Dermis blood vessel endothelial cell (primary cell): ENCODE measurements at regions not wholly inside any gene's neighbourhood (a gene's known extent, or its start where the extent isn't known, plus 50 kb on each side); places are given as distances from the start of the nearest gene placed in this dataset.

Experiments used
- DNase-seq: peaks from one replicate; pipeline ENCODE4 v3.0.0; 2010

- DNase-seq: no peak
Measured at GRCh38 chr4:187433141-187433540, 562.4 kb upstream of the ZFP42 start.

GRCh38 chr4:187436251-187436650 is 559.3 kb upstream of the ZFP42 start:
- no peak for DNase-seq

GRCh38 chr4:187444061-187444460 is 551.5 kb upstream of the ZFP42 start:
- no peak for DNase-seq

DNA sequence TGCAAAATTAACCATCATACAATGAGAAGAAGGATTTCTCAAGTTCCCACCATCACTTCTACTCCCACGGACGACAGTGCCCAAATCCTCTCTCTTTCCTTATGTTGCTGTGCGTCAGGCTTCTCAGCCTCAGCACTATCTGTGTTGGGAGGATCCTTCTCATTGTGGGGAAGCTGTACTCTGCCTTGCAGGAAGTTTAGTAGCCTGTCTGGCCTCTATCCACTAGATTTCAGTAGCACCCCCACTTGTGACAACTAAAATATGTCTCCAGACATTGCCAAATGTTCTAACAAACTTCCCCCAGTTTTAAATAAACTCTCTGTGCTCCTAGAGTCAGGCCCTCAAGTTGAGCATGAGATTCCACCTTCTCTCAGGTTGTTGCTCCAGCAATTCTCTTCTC is 545.9 kb upstream of the ZFP42 start:
- no peak for DNase-seq

DNA sequence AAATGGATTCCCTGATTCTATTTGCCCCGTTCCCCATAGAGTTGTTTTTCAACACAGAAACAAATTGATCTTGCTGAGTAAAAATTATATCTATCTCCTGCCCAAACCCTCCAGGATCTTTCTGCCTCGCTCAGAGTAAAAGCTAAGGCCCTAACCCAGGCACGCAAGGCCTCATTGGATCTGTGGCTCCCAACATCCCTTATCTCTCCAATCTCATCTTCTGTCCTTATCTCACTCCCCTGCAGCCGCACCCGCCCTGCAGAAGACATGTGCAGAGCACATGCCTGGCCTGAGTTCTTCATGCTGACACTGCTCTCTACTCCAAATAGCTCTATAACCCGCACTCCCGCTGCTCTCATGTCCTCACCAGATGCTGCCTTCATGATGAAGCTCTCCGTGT is 543.8 kb upstream of the ZFP42 start:
- DNase-seq: no peak

DNA sequence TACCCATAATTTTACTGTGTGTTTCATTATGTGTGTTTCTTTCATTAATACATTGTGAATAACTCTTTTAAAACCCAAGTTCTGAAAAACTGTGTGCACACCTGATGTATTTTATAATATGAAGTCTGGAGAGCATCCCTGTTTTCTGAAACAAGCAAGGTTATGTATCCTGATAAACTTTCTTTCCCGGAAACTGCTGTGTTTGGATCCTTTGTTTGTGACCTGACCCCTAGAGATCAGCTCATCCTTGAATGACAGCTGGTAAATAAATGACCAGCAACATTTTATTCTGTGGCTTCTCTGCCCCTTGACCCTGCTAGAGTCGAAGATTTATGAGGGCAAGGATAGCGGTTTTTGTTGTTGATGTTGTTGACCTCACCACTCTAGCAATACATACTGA is 535.6 kb upstream of the ZFP42 start:
- no peak for DNase-seq

DNA sequence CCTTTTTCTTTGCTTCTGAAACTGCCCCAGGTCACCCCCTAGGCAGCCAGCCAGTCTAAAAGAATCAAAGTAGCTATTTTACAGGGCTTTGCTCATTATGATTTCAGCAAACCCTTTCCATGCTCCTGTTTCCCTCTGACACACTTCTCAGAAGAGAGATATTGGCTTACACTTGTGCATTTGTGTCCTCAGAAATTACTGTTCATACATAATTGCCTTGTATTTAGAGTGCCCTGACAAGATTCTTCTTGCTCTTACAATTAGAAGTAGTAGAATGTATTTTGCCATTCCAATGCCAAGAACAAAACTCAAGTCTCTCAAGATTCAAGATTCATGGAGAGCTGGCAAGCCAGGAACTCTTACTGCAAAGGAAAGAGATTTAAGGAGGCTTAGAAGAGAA is 531.0 kb upstream of the ZFP42 start:
- DNase-seq: no peak

GRCh38 chr4:187467224-187467623 is 528.3 kb upstream of the ZFP42 start:
- no peak for DNase-seq

DNA sequence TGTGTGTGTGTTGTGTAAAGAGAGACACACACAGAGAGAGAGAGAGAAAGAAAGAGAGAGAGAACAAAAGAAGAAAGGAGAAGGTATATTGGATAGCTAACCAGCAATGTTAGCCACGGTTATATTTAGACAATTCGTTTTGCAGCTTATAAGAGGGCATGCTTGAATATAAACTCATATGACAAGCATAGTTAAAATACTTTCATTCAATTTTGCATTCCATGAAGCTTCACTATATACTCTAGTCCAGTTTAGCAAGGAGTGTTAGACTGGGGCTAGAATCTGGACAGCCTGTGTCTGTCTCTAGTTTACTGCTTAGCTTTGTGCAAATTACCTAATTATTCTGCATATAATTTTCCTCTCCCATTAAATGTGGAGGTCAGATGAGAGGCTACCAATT is 525.9 kb upstream of the ZFP42 start:
- DNase-seq: no peak

GRCh38 chr4:187470061-187470460 is 525.5 kb upstream of the ZFP42 start:
- no peak for DNase-seq

- DNase-seq: no peak
Measured at GRCh38 chr4:187474238-187474637, 521.3 kb upstream of the ZFP42 start.

DNA sequence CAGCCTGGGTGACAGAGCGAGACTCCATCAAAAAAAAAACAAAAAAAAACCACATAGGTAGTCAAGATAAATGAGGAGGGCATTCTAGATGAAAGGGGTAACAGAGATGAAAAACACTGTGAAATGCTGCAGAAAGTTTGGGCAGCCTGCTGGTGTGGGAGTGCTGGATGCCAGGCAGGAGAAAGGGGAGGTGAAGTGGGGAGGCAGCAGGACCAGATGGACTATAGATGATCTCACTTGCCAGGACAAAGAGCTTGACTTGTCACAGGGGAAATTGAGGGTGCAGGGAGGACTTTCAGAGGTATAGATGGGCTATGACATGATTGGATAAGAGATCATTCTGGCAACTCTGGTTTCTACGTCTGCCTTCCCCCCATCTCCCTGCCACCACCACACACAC is 519.7 kb upstream of the ZFP42 start:
- DNase-seq: no peak

GRCh38 chr4:187477224-187477623 is 518.3 kb upstream of the ZFP42 start:
- DNase-seq: no peak

- no peak for DNase-seq
Measured at GRCh38 chr4:187478292-187479140, 517.1 kb upstream of the ZFP42 start.

GRCh38 chr4:187479511-187479910 is 516.1 kb upstream of the ZFP42 start:
- DNase-seq: no peak

- no peak for DNase-seq
Measured at GRCh38 chr4:187480146-187481145, 515.1 kb upstream of the ZFP42 start.

GRCh38 chr4:187484186-187484585 is 511.4 kb upstream of the ZFP42 start:
- no peak for DNase-seq

GRCh38 chr4:187485676-187486075 is 509.9 kb upstream of the ZFP42 start:
- DNase-seq: no peak

DNA sequence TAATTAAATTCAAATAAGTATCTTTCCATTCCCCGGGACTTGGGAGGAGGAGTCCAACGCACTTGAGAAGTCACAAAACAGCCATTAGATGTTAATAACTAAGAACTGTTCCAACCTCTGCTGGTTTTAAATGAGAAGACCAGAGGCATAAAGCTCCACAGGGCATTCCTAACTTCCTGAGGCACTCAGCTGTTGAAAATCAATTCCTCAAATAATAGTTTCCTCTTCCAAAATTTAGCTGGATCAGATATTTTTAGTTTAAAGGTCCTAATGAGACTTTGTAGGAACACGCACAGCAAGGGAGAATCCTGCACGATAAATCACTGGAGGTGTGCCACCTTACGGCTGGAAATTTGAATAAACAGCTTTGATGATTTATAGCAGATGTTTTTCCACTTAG is 504.3 kb upstream of the ZFP42 start:
- DNase-seq: no peak

DNA sequence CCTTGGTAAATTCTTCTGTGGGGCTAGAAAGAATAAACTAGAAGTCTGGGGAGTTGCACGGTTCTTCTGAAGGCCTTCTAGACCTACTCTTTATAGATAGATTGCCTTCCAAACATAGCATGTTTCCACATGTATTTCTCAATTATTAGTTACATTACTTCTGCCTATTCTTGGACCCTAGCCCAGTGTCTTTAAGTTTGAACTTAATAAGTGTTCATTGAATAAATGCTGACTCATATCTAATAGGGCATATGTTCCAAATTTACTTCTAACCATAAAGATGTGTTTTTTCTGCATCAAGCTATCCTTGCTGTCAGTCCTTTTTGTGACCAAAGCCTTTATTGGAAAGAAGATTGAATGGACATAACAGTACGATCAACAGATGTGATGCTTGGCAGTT is 503.6 kb upstream of the ZFP42 start:
- DNase-seq: no peak

GRCh38 chr4:187493661-187494060 is 501.9 kb upstream of the ZFP42 start:
- no peak for DNase-seq

DNA sequence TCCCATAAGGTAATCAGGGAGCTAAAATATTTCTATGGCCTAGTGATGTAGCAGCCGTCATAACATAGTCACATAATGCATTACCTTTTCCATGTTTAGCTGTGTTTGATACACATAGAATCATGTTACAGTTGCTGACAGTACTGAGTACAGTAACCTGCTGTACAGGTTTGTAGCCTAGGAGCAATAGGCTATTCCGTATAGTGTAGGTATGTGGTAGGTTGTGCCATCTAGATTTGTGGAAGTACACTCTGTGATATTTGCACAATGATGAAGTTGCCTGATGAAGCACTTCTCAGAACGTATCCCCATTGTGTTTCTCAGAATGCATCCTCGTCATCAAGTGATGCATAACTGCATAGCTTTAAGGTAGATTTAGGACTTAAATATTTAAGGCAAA is 495.6 kb upstream of the ZFP42 start:
- DNase-seq: no peak

GRCh38 chr4:187500796-187501195 is 494.8 kb upstream of the ZFP42 start:
- no peak for DNase-seq

DNA sequence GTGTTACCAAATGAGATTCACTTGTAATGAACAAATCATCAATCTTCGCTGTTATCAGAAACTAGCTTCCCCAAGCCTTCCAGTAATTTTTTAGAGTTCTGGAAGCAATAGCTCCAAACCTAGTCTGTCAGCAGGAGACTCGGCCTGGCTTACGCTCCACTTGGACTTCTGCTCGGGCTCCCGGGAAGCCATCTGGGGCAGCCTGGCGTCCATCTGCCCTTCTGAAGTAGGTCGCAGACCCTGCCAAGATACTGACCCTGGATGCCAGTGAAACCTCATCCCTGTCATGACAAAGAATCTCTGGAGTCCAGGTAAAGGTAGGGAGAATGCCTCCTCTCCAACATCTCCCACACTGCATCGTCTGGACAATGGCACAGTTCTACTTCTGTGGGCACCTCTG is 493.8 kb upstream of the ZFP42 start:
- no peak for DNase-seq
